ENCODE measurements at regions not wholly inside any gene's neighbourhood (a gene's known extent, or its start where the extent isn't known, plus 50 kb on each side); places are given as distances from the start of the nearest gene placed in this dataset.
A peak's percentile ranks its signal among the peaks of the same experiment; 100 is the strongest.

- no peak for DNase-seq (ENCODE audit: low read depth)
- no peak overlapping the region for H3K4me3 ChIP-seq (ENCODE audit: low read length)
- TF ChIP-seq CTCF (conservative IDR thresholded peaks at IDR 0.05; ENCODE audit: low read length), result no peak
Observed at GRCh38 chr21:16033193-16033592, 303.4 kb downstream of the USP25 start.

GRCh38 chr21:16034446-16035190 is 304.8 kb downstream of the USP25 start:
- no peak for TF ChIP-seq CTCF (conservative IDR thresholded peaks at IDR 0.05; ENCODE audit: low read length)
- no peak overlapping the region for H3K4me3 ChIP-seq (ENCODE audit: low read length)
- DNase-seq (ENCODE audit: low read depth), result no peak

GRCh38 chr21:16037421-16037955 is 307.7 kb downstream of the USP25 start:
- TF ChIP-seq CTCF (conservative IDR thresholded peaks at IDR 0.05; ENCODE audit: low read length), result no peak
- DNase-seq (ENCODE audit: low read depth), result no peak
- H3K4me3 ChIP-seq (ENCODE audit: low read length), result no peak overlapping the region

- no peak for TF ChIP-seq CTCF (conservative IDR thresholded peaks at IDR 0.05; ENCODE audit: low read length)
- no peak overlapping the region for H3K4me3 ChIP-seq (ENCODE audit: low read length)
- no peak for DNase-seq (ENCODE audit: low read depth)
Observed at GRCh38 chr21:16040601-16041000, 310.8 kb downstream of the USP25 start.

GRCh38 chr21:16044676-16045075 is 314.9 kb downstream of the USP25 start:
- no peak for TF ChIP-seq CTCF (conservative IDR thresholded peaks at IDR 0.05; ENCODE audit: low read length)
- no peak for DNase-seq (ENCODE audit: low read depth)
- H3K4me3 ChIP-seq (ENCODE audit: low read length), result no peak overlapping the region

- peak; percentile 4 for DNase-seq (ENCODE audit: low read depth)
- no peak overlapping the region for H3K4me3 ChIP-seq (ENCODE audit: low read length)
- TF ChIP-seq CTCF (conservative IDR thresholded peaks at IDR 0.05; ENCODE audit: low read length), result no peak
Observed at GRCh38 chr21:16046656-16047330, 317.0 kb downstream of the USP25 start.

- peak; percentile 22 for DNase-seq (ENCODE audit: low read depth)
- no peak for TF ChIP-seq CTCF (conservative IDR thresholded peaks at IDR 0.05; ENCODE audit: low read length)
- no peak overlapping the region for H3K4me3 ChIP-seq (ENCODE audit: low read length)
Observed at GRCh38 chr21:16047904-16048303, 318.1 kb downstream of the USP25 start.

All from AG10803 (cell line).